Tibial nerve (tissue), 4 donors: ENCODE measurements at regions not wholly inside any gene's neighbourhood (a gene's known extent, or its start where the extent isn't known, plus 50 kb on each side); places are given as distances from the start of the nearest gene placed in this dataset.

Experiments used
- EP300 ChIP-seq, 2 donors: sonication (generic); formaldehyde crosslinking; IDR thresholded peaks; one replicate each; pipeline ENCODE4 v1.6.1; 2017; ENCODE audit warnings: antibody characterized with exemption in 2 of 2, mild to moderate bottlenecking in 1 of 2
- POLR2A ChIP-seq, 2 donors: fragments of 450-650 bp; IDR thresholded peaks; one replicate each; pipeline ENCODE4 v1.6.1; 2017; ENCODE audit warnings: antibody characterized with exemption in 2 of 2, mild to moderate bottlenecking in 2 of 2, moderate library complexity in 2 of 2
- TF ChIP-seq, protein P1 (sequence below), 5 experiments: fragments of 200-600 bp in 3 of 5; fragments of 450-650 bp in 2 of 5; sonication (generic) in 3 of 5; IDR thresholded peaks; one replicate each; pipeline ENCODE4 v1.5.1; 2016 to 2019; ENCODE audit warnings: antibody characterized with exemption in 5 of 5, mild to moderate bottlenecking in 3 of 5, moderate library complexity in 2 of 5

DNA sequence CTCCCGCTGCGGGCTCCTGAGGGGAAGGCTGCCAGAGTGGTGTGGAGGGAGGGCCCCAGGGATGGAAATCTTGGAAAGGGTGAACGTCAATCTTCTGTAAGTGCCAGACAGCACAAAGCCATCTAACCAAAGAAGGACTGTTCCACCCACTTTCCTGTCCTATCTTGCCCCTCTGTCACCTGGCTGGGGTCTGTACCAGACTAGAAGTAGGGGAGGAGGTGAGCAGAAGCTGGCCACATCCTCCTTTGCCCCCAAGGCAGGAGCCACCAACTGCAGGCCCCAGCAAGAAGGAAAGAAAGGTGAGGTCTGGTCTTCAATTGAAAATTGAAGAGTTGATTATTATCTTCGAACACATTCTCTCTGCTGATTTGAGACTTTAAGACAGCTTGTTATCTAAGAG, 214.4 kb upstream of the LEF1 start:
- TF ChIP-seq, protein P1, sequence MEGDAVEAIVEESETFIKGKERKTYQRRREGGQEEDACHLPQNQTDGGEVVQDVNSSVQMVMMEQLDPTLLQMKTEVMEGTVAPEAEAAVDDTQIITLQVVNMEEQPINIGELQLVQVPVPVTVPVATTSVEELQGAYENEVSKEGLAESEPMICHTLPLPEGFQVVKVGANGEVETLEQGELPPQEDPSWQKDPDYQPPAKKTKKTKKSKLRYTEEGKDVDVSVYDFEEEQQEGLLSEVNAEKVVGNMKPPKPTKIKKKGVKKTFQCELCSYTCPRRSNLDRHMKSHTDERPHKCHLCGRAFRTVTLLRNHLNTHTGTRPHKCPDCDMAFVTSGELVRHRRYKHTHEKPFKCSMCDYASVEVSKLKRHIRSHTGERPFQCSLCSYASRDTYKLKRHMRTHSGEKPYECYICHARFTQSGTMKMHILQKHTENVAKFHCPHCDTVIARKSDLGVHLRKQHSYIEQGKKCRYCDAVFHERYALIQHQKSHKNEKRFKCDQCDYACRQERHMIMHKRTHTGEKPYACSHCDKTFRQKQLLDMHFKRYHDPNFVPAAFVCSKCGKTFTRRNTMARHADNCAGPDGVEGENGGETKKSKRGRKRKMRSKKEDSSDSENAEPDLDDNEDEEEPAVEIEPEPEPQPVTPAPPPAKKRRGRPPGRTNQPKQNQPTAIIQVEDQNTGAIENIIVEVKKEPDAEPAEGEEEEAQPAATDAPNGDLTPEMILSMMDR (IDR thresholded peaks at IDR 0.05): no peak
- TF ChIP-seq POLR2A (IDR thresholded peaks at IDR 0.05): no peak
- TF ChIP-seq EP300 (IDR thresholded peaks at IDR 0.05): no peak
